ENCODE measurements at regions not wholly inside any gene's neighbourhood (a gene's known extent, or its start where the extent isn't known, plus 50 kb on each side); places are given as distances from the start of the nearest gene placed in this dataset.
"Not testable (repeated sequence)": the region's sequence is repeated elsewhere in the genome, so short reads cannot be mapped to it uniquely, and the experiment has no call there.

DNA sequence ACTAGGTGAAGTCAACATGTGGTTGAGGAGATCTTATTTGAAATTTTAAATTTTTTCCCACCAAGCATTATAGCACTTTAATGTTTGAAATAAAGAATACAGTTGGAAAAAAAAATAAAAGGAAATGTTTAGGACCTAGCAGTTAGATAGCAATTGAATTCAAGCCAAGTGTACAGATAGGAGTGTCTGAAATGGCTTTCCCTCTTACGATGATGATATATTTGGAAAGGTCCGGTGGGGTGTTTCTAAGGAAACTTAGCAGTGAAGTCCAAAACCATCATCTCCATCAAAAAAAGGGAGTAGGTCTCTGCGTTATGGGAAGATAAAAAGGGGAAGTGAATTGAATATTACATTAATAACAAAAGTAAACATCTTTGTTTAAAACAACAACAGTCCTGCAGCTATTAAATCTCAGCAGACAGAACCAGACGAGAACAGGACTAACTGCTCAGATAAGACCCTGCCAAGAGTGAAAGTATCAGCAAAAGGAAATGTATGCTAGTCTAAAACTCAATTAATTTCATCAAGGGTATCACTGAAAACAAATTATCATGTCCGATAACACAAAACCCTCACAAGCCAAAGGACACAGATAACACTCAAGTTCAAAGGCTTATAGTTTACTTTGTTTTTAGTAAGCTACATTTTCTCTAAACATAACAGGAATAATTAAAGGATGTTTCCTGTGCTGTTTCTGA is 242.0 kb downstream of the BMP4 start:
- intact Hi-C loops (cut with DNase I) = no loop called here
- TF ChIP-seq, protein P1, sequence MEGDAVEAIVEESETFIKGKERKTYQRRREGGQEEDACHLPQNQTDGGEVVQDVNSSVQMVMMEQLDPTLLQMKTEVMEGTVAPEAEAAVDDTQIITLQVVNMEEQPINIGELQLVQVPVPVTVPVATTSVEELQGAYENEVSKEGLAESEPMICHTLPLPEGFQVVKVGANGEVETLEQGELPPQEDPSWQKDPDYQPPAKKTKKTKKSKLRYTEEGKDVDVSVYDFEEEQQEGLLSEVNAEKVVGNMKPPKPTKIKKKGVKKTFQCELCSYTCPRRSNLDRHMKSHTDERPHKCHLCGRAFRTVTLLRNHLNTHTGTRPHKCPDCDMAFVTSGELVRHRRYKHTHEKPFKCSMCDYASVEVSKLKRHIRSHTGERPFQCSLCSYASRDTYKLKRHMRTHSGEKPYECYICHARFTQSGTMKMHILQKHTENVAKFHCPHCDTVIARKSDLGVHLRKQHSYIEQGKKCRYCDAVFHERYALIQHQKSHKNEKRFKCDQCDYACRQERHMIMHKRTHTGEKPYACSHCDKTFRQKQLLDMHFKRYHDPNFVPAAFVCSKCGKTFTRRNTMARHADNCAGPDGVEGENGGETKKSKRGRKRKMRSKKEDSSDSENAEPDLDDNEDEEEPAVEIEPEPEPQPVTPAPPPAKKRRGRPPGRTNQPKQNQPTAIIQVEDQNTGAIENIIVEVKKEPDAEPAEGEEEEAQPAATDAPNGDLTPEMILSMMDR (IDR thresholded peaks at IDR 0.05) = no peak
- Histone ChIP-seq H3K27ac (no peak overlapping the region), H3K9ac (ENCODE audit: low read depth in 2 of 2, low read length in 2 of 2) (no peak overlapping the region), H3K27me3 (no peaks in the 10 kb centered on the region), H3K4me3 (no peak overlapping the region), H3K9me3 (no peaks in the 10 kb centered on the region), H3K4me1 (no peaks in the 10 kb centered on the region), H3K36me3 (no peaks in the 10 kb centered on the region)
- DNase-seq = no peak

DNA sequence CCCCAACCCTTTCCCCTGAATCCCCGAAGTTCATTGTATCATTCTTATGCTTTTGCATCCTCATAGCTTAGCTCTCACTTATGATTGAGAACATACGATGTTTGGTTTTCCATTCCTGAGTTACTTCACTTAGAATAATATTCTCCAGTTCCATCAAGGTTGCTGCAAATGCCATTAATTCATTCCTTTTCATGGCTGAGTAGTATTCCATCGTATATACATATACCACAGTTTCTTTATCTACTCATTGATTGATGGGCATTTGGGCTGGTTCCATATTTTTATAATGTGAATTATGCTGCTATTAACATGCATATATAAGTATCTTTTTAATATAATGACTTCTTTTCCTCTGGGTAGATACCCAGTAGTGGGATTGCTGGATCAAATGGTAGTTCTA is 243.7 kb downstream of the BMP4 start:
- H3K9me3 ChIP-seq; H3K27ac ChIP-seq; H3K4me3 ChIP-seq; intact Hi-C loops (cut with DNase I); H3K36me3 ChIP-seq; H3K9ac ChIP-seq (ENCODE audit: low read depth in 2 of 2, low read length in 2 of 2); H3K4me1 ChIP-seq; DNase-seq; H3K27me3 ChIP-seq: not testable (repeated sequence)

DNA sequence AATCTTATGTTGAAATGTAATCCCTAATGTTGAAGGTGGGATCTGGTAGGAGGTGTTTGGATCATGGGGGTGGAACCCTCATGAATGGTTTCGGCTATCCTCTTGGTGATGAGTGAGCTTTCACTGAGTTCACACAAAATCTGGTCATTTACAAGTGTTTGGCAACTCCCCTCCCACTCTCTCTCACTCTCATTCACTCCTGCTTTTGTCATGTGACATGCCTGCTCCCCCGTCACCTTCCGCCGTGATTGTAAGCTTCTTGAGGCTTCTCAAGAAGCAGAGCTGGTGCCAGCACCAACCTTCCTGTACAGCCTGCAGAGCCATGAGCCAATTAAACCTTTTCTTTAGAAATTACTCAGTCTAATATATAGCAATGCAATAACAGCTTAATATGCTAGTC is 245.4 kb downstream of the BMP4 start:
- TF ChIP-seq, protein P1 (IDR thresholded peaks at IDR 0.05) = no peak
- Histone ChIP-seq H3K4me1 (no peaks in the 10 kb centered on the region), H3K9ac (ENCODE audit: low read depth in 2 of 2, low read length in 2 of 2) (no peak overlapping the region), H3K9me3 (no peaks in the 10 kb centered on the region), H3K27me3 (no peaks in the 10 kb centered on the region), H3K36me3 (no peaks in the 10 kb centered on the region), H3K27ac (no peak overlapping the region), H3K4me3 (no peak overlapping the region)
- intact Hi-C loops (cut with DNase I) = no loop called here
- DNase-seq = no peak

DNA sequence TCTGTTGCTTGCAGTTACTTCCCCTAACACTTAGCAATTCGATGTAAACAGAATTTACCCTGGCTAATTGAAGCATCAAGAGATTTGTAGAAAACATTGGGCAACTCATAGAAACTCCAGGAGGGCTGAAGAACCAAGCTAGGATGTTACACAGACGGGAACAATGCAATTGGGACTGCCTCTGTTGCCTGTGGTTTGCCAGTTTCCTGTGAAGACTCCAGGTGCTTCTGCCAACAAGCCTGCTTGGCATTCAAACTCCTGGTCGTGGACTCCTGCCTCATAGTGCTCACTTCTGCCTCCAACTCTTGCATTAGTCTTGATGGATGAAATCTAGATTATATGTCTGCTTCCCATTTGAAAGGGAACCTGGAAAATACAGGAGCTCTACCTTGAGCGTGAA is 246.0 kb downstream of the BMP4 start:
- H3K9ac ChIP-seq (ENCODE audit: low read depth in 2 of 2, low read length in 2 of 2) = no peak overlapping the region
- H3K27ac ChIP-seq = no peak overlapping the region
- H3K27me3 ChIP-seq = no peaks in the 10 kb centered on the region
- no peaks in the 10 kb centered on the region for H3K9me3 ChIP-seq
- H3K4me3 ChIP-seq = no peak overlapping the region
- no peaks in the 10 kb centered on the region for H3K36me3 ChIP-seq
- intact Hi-C loops (cut with DNase I) = no loop called here
- no peak for DNase-seq
- TF ChIP-seq, protein P1 (IDR thresholded peaks at IDR 0.05) = no peak
- H3K4me1 ChIP-seq = no peaks in the 10 kb centered on the region

DNA sequence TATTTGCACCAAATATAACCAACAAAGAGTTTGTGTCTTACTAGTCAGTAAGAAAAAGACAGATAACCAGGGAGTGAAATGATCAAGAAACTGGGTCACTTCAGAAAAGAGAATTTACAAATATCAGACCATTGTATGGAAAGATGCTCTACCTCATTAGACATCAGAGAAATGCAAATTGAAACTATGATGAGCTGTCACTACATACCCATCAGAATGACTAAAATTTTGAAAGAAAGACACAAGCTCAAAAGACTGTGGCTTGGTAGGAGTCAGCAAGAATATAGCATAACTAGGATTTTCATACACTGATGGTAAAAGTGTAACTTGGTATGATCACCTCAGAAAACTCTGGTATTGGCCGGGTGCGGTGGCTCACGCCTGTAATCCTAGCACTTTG is 247.2 kb downstream of the BMP4 start:
- H3K9ac ChIP-seq (ENCODE audit: low read depth in 2 of 2, low read length in 2 of 2) = no peak overlapping the region
- intact Hi-C loops (cut with DNase I) = no loop called here
- no peaks in the 10 kb centered on the region for H3K27me3 ChIP-seq
- no peak overlapping the region for H3K4me3 ChIP-seq
- no peaks in the 10 kb centered on the region for H3K9me3 ChIP-seq
- DNase-seq = no peak
- TF ChIP-seq, protein P1 (IDR thresholded peaks at IDR 0.05) = no peak
- H3K36me3 ChIP-seq = no peaks in the 10 kb centered on the region
- no peak overlapping the region for H3K27ac ChIP-seq
- no peaks in the 10 kb centered on the region for H3K4me1 ChIP-seq

DNA sequence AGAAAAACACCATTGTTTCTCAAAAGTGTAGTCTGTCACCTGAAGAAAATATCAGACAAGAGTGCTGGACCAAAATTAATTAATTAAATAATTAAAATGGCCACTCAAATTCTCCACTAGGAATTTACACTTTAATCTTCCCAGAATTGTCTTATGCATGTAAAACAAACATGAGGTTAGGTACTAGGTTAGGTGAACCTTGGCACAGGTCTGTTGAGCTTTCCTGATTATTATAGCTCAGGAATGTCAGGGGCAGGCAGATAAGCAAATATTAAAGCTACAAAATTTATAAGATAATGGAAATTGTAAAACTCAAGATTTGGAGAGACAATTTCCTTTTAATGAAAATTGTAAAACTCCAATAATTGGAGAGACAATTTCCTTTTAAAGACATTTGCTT is 253.2 kb downstream of the BMP4 start:
- no peaks in the 10 kb centered on the region for H3K36me3 ChIP-seq
- no peak for DNase-seq
- H3K9ac ChIP-seq (ENCODE audit: low read depth in 2 of 2, low read length in 2 of 2) = no peak overlapping the region
- intact Hi-C loops (cut with DNase I) = no loop called here
- H3K27ac ChIP-seq = no peak overlapping the region
- no peak overlapping the region for H3K4me3 ChIP-seq
- no peaks in the 10 kb centered on the region for H3K9me3 ChIP-seq
- H3K27me3 ChIP-seq = no peaks in the 10 kb centered on the region
- H3K4me1 ChIP-seq = no peaks in the 10 kb centered on the region
- TF ChIP-seq, protein P1 (IDR thresholded peaks at IDR 0.05) = no peak

Measured in colonic mucosa (tissue), 4 donors.